ENCODE measurements at regions not wholly inside any gene's neighbourhood (a gene's known extent, or its start where the extent isn't known, plus 50 kb on each side); places are given as distances from the start of the nearest gene placed in this dataset.

DNA sequence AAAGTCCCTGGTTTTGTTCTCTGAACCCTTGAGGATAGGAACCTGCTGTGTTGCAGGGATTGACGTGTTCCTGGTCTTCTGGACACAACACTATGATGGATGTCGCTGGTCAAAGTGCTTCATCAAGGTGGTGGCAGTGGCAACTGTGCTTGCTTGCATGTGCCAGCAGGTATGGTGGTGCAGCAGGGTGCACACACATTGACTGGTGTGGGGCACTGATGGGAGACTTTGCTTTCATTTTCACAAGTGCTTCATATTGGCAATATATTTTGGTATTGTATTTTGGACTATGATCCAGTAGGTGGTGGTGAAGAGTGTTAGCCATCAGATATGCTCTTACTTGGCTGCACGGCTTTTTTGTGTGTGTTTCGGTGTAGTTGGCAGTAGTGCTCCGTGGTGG is 479.8 kb upstream of the CTNND2 start:
- H3K27ac ChIP-seq (ENCODE audit: low read length): no peak overlapping the region
- no peak overlapping the region for H3K4me3 ChIP-seq (ENCODE audit: low read length)
- no peaks in the 10 kb centered on the region for H3K36me3 ChIP-seq (ENCODE audit: control insufficient read depth, low read depth, low read length)
- no peaks in the 10 kb centered on the region for H3K9me3 ChIP-seq (ENCODE audit: control insufficient read depth, low read depth, low read length)
- H3K4me1 ChIP-seq (ENCODE audit: control insufficient read depth, low read depth, low read length): no peaks in the 10 kb centered on the region
- H3K27me3 ChIP-seq (ENCODE audit: control insufficient read depth, insufficient read depth, low read length): no peaks in the 10 kb centered on the region
- no peak overlapping the region for H3K9ac ChIP-seq (ENCODE audit: low read length)

DNA sequence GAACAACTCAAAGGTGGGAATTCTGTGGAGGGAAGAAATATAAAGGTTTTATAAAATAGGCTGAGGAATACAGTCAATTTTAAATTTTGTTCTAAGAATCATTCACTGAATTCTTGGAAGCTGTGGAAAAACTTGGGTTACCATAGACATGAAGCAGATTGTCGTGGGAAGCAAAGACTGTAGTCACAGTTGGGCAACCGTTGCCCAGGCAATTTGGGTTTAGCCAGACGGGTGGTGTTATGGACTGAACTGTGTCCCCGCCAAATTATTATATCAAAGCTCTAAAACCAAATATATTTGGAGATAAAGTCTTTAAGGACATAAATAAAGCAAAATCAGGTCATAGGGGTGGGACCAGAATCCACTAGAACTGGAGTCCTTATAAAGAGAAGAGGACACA is 463.7 kb upstream of the CTNND2 start:
- Histone ChIP-seq H3K4me3 (ENCODE audit: low read length) (no peak overlapping the region), H3K9ac (ENCODE audit: low read length) (no peak overlapping the region), H3K27ac (ENCODE audit: low read length) (no peak overlapping the region), H3K27me3 (ENCODE audit: control insufficient read depth, insufficient read depth, low read length) (no peaks in the 10 kb centered on the region), H3K36me3 (ENCODE audit: control insufficient read depth, low read depth, low read length) (no peaks in the 10 kb centered on the region), H3K9me3 (ENCODE audit: control insufficient read depth, low read depth, low read length) (no peaks in the 10 kb centered on the region), H3K4me1 (ENCODE audit: control insufficient read depth, low read depth, low read length) (no peaks in the 10 kb centered on the region)

DNA sequence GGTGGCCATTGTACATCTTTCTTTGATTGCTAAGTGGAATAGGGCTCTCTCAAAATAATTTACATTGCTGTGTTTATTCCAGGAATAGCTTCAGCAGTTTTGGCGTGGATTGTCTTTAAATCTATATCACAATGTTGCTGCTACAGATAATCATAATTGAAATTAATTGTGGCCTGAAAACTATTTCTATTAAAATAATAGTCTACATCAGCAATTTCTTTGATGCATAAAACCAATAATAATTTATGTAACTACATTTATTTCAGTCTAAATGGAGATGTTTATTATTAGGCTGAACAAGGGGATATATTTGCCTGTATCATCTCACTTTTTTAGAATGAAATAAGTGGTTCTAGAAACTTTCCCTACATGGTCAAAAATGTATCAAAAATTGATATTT is 456.0 kb upstream of the CTNND2 start:
- no peaks in the 10 kb centered on the region for H3K27me3 ChIP-seq (ENCODE audit: control insufficient read depth, insufficient read depth, low read length)
- H3K4me3 ChIP-seq (ENCODE audit: low read length): no peak overlapping the region
- no peaks in the 10 kb centered on the region for H3K4me1 ChIP-seq (ENCODE audit: control insufficient read depth, low read depth, low read length)
- H3K27ac ChIP-seq (ENCODE audit: low read length): no peak overlapping the region
- H3K9me3 ChIP-seq (ENCODE audit: control insufficient read depth, low read depth, low read length): peaks cover 3% of the 10 kb centered on the region
- no peak overlapping the region for H3K9ac ChIP-seq (ENCODE audit: low read length)
- H3K36me3 ChIP-seq (ENCODE audit: control insufficient read depth, low read depth, low read length): no peaks in the 10 kb centered on the region

DNA sequence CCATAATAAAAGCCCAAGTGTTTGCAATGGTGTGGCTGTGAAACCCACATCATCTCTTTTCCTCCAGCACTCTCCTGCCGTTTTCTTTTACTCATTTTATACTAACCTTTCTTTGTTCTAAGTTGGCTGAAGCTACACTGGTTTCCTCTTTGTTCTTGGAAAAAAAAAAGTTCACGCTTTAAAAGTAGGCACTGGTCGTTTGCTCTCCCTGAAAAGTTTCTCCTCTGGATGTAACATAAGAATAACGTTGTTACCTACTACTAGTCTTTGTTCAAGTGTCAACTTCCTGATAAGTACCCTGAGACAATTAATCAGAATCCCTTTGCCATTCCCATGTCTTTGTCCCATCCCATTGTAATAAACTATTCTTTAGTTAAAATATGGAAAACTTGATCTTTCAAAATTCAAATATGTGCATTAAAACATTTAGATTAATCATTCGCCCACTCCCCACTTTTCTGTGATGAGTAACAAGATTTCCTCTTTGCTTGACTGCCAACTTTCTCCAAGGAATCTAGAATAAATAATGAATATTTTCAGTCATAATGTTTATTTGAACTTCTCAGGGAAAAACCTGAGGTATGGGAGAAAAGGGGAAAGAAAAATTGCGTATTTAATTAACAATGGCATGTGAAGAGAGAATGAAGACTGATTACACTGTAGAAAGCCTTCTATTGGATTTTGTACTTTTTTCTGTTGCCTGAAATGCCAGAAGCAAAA is 454.3 kb upstream of the CTNND2 start:
- Histone ChIP-seq H3K9ac (ENCODE audit: low read length) (no peak overlapping the region), H3K36me3 (ENCODE audit: control insufficient read depth, low read depth, low read length) (no peaks in the 10 kb centered on the region), H3K4me3 (ENCODE audit: low read length) (no peak overlapping the region), H3K9me3 (ENCODE audit: control insufficient read depth, low read depth, low read length) (peaks cover 3% of the 10 kb centered on the region), H3K27ac (ENCODE audit: low read length) (no peak overlapping the region), H3K4me1 (ENCODE audit: control insufficient read depth, low read depth, low read length) (no peaks in the 10 kb centered on the region), H3K27me3 (ENCODE audit: control insufficient read depth, insufficient read depth, low read length) (no peaks in the 10 kb centered on the region)

DNA sequence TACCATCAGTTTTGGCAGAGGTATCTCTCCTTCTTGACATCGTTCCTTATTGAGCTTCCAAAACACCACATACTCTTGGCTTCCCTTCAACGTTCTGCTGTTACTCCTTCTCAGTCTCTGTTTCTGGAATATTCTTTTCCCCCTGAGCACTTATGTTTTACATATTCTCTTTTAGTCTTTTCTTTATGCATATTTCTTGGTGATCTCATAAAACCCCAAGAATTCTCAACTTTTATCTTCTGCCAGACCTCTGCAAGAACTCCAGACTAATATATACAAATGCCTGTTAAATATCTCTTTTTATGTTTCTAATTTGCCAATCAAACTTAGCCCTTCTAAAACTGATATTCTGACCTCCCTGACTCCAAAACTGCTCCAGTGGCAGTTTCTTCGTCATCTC is 453.4 kb upstream of the CTNND2 start:
- H3K27ac ChIP-seq (ENCODE audit: low read length): no peak overlapping the region
- H3K9ac ChIP-seq (ENCODE audit: low read length): no peak overlapping the region
- peaks cover 3% of the 10 kb centered on the region for H3K9me3 ChIP-seq (ENCODE audit: control insufficient read depth, low read depth, low read length)
- no peak overlapping the region for H3K4me3 ChIP-seq (ENCODE audit: low read length)
- H3K4me1 ChIP-seq (ENCODE audit: control insufficient read depth, low read depth, low read length): no peaks in the 10 kb centered on the region
- H3K27me3 ChIP-seq (ENCODE audit: control insufficient read depth, insufficient read depth, low read length): no peaks in the 10 kb centered on the region
- no peaks in the 10 kb centered on the region for H3K36me3 ChIP-seq (ENCODE audit: control insufficient read depth, low read depth, low read length)

DNA sequence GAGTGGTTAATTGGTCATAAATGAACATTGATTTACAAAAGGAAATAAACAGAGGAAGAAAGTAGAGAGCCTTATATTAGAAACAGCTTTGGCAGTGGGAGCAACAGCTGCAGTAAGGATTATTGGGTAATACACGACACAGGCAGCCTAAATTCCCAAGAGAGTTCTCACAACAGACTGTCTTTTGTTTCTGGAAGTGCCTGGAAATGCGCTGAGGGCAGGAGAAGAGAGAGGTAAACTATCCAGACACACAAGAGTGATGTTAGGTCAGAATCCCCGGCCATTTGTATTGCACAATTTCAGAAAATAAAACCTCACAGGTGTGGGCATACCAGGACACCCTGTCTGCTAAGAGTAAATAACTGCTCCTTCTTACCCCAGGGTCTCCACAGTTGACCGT is 450.4 kb upstream of the CTNND2 start:
- Histone ChIP-seq H3K4me1 (ENCODE audit: control insufficient read depth, low read depth, low read length) (no peaks in the 10 kb centered on the region), H3K36me3 (ENCODE audit: control insufficient read depth, low read depth, low read length) (no peaks in the 10 kb centered on the region), H3K9ac (ENCODE audit: low read length) (no peak overlapping the region), H3K4me3 (ENCODE audit: low read length) (no peak overlapping the region), H3K27me3 (ENCODE audit: control insufficient read depth, insufficient read depth, low read length) (no peaks in the 10 kb centered on the region), H3K9me3 (ENCODE audit: control insufficient read depth, low read depth, low read length) (no peaks in the 10 kb centered on the region), H3K27ac (ENCODE audit: low read length) (no peak overlapping the region)

DNA sequence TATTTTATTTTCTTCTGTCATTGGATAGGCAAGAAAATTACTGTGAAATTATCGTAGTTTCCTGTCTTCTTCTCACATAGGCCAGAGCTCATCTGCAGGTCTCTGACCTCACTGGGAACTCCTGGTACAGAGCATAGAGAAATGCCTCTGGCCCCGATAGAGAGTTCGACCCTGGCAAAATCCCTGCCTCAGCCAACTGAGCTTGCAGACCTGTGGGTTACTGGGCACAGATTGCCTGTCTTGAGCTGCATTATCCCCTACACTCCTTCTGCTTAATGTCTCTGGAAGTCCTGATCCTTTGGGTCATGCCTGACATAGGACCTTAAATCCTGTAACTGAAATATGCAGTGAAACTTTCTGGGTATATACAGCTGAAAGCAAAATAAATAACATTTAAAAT is 439.3 kb upstream of the CTNND2 start:
- H3K9me3 ChIP-seq (ENCODE audit: control insufficient read depth, low read depth, low read length): no peaks in the 10 kb centered on the region
- no peaks in the 10 kb centered on the region for H3K4me1 ChIP-seq (ENCODE audit: control insufficient read depth, low read depth, low read length)
- H3K27me3 ChIP-seq (ENCODE audit: control insufficient read depth, insufficient read depth, low read length): no peaks in the 10 kb centered on the region
- H3K36me3 ChIP-seq (ENCODE audit: control insufficient read depth, low read depth, low read length): no peaks in the 10 kb centered on the region
- no peak overlapping the region for H3K27ac ChIP-seq (ENCODE audit: low read length)
- no peak overlapping the region for H3K4me3 ChIP-seq (ENCODE audit: low read length)
- H3K9ac ChIP-seq (ENCODE audit: low read length): no peak overlapping the region

DNA sequence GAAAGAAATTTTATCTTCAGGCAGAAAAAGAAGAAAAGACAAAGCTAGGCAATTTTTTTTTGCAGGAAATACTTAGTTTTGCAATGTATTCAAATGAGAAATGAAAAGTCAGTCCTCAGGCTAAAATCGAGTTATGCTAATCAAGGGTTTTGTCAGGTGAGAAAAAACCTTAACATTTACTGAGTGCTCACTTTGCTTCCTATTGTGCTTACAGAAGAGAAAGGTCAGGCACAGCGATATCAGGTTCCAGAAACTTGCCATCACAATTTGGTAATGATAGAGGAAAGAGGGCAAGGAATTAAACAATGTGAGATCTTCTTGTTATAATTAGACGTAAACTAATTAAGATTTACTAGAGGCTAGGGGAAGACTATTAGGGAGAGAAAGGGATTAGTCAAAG is 431.7 kb upstream of the CTNND2 start:
- H3K27ac ChIP-seq (ENCODE audit: low read length): peak overlapping the region; percentile 67
- no peak overlapping the region for H3K4me3 ChIP-seq (ENCODE audit: low read length)
- no peak overlapping the region for H3K9ac ChIP-seq (ENCODE audit: low read length)
- no peaks in the 10 kb centered on the region for H3K9me3 ChIP-seq (ENCODE audit: control insufficient read depth, low read depth, low read length)
- peaks cover 35% of the 10 kb centered on the region for H3K4me1 ChIP-seq (ENCODE audit: control insufficient read depth, low read depth, low read length)
- H3K27me3 ChIP-seq (ENCODE audit: control insufficient read depth, insufficient read depth, low read length): no peaks in the 10 kb centered on the region
- no peaks in the 10 kb centered on the region for H3K36me3 ChIP-seq (ENCODE audit: control insufficient read depth, low read depth, low read length)

DNA sequence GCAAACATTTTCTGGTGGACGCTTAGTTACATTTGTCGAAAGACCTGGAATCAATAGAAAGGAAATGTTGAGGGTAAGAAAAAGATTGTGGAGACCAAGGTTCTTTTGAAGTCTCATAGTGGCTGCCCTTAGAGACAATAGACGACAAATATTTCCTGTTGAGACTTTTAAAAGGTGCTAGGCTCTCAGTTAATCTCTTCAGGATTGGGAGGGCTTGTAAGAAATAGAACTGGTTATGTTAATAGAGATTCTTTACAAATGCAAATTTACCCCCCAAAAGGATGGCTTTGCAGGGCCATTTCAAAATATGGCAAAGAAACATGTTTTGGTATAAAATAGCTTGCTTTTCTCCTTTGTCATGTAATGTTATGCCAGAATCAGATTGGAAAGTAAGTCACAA is 428.2 kb upstream of the CTNND2 start:
- Histone ChIP-seq H3K4me3 (ENCODE audit: low read length) (no peak overlapping the region), H3K27me3 (ENCODE audit: control insufficient read depth, insufficient read depth, low read length) (no peaks in the 10 kb centered on the region), H3K4me1 (ENCODE audit: control insufficient read depth, low read depth, low read length) (peaks cover 45% of the 10 kb centered on the region), H3K9ac (ENCODE audit: low read length) (no peak overlapping the region), H3K9me3 (ENCODE audit: control insufficient read depth, low read depth, low read length) (no peaks in the 10 kb centered on the region), H3K36me3 (ENCODE audit: control insufficient read depth, low read depth, low read length) (no peaks in the 10 kb centered on the region), H3K27ac (ENCODE audit: low read length) (peak overlapping the region; percentile 68)

DNA sequence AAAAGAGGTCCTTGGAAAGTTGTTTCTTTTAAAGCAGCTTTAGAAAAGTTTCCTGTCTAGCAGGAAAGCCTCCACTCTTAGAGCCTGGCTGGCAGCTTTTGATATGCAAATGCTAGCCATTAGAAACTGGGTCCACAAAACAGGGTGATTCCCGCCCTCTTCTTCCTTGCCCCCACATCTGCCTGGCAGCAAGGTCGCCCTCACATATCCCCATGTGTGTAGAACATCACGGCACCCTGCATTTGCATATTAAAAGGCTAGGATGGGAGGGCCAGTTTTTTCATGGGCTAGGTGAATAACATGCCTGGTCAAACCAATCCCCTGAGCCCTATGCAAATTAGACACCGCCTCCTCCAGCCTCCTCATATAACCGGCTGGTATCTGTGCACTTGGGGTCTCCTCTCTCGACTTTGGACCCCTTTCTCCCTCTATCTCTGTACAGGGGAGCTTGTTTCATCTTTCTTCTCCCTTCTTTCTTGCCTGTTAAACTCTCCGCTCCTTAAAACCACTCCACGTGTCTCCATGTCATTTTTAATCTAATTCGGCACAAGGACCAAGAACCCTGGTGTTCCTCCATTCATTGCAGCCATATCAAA is 426.8 kb upstream of the CTNND2 start:
- Histone ChIP-seq H3K4me1 (ENCODE audit: control insufficient read depth, low read depth, low read length) (peaks cover 37% of the 10 kb centered on the region), H3K9me3 (ENCODE audit: control insufficient read depth, low read depth, low read length) (no peaks in the 10 kb centered on the region), H3K27me3 (ENCODE audit: control insufficient read depth, insufficient read depth, low read length) (no peaks in the 10 kb centered on the region), H3K36me3 (ENCODE audit: control insufficient read depth, low read depth, low read length) (no peaks in the 10 kb centered on the region), H3K27ac (ENCODE audit: low read length) (peak overlapping the region; percentile 68), H3K4me3 (ENCODE audit: low read length) (no peak overlapping the region), H3K9ac (ENCODE audit: low read length) (peak overlapping the region; percentile 21)

DNA sequence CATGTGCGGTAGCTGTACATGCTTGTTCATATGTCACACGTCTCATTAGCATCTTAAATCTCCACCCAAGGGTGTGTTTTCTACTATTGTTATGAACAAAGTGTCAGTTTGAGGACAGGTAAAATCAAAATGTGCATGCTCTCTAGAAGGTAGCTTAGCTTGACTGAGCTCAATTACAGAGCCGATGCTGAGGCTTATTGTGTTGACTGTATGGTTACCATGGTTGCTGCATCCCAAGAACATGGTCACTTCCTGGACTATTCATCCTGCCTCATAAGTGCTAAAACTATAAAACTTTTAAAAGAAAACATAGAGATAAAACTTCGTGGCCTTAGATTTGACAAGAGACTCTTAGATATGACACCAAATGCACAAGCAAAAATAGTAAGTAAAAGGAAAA is 426.1 kb upstream of the CTNND2 start:
- no peaks in the 10 kb centered on the region for H3K27me3 ChIP-seq (ENCODE audit: control insufficient read depth, insufficient read depth, low read length)
- peak overlapping the region; percentile 21 for H3K9ac ChIP-seq (ENCODE audit: low read length)
- H3K27ac ChIP-seq (ENCODE audit: low read length): peak overlapping the region; percentile 10
- peaks cover 30% of the 10 kb centered on the region for H3K4me1 ChIP-seq (ENCODE audit: control insufficient read depth, low read depth, low read length)
- H3K9me3 ChIP-seq (ENCODE audit: control insufficient read depth, low read depth, low read length): no peaks in the 10 kb centered on the region
- no peak overlapping the region for H3K4me3 ChIP-seq (ENCODE audit: low read length)
- no peaks in the 10 kb centered on the region for H3K36me3 ChIP-seq (ENCODE audit: control insufficient read depth, low read depth, low read length)

DNA sequence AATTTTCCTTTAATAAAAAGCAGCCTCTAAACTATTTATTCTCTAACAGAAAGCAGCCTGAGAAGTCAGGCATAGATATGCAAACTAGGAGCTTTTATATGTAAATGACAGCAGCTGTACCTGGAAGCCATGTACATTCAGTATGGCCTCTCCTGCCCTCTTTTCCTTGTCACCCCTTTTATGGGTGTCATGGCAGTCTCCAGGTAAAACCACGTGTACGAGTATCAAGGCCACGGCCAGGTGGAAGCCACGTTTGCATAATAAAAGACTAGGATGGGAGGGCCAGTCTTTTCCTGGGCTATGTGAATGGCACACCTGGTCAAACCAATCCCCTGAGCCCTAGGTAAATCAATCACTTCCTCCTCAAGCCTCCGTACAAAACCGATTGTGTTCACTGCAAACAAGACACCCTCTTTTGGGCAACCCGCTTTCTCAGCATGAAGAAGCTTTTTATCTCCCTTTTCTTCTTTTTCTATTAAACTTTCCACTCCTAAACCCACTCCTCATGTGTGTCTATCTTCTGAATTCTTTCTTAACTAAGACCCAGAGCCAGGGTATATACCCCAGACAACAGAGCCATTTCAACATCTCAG is 419.5 kb upstream of the CTNND2 start:
- Histone ChIP-seq H3K4me1 (ENCODE audit: control insufficient read depth, low read depth, low read length) (peaks cover 37% of the 10 kb centered on the region), H3K4me3 (ENCODE audit: low read length) (peak overlapping the region; percentile 44), H3K27ac (ENCODE audit: low read length) (peak overlapping the region; percentile 94), H3K9ac (ENCODE audit: low read length) (peak overlapping the region; percentile 68), H3K36me3 (ENCODE audit: control insufficient read depth, low read depth, low read length) (no peaks in the 10 kb centered on the region), H3K27me3 (ENCODE audit: control insufficient read depth, insufficient read depth, low read length) (no peaks in the 10 kb centered on the region), H3K9me3 (ENCODE audit: control insufficient read depth, low read depth, low read length) (no peaks in the 10 kb centered on the region)

Data from iPS-18a (cell line).